ENCODE measurements at regions not wholly inside any gene's neighbourhood (a gene's known extent, or its start where the extent isn't known, plus 50 kb on each side); places are given as distances from the start of the nearest gene placed in this dataset.
A peak's percentile ranks its signal among the peaks of the same experiment; 100 is the strongest.

- no peaks in the 10 kb centered on the region for H3K9me3 ChIP-seq
- Mint-ChIP-seq H3K4me3 (no peak overlapping the region), H3K9me3 (no peaks in the 10 kb centered on the region), H3K27me3 (peaks cover 4 to 6% of the 10 kb centered on the region in 2 donors), H3K4me1 (peaks cover 0 to 3% (median 1%) of the 10 kb centered on the region in 3 donors), H3K27ac (no peak overlapping the region), H3K36me3 (no peaks in the 10 kb centered on the region)
- H3K36me3 ChIP-seq (ENCODE audit: control insufficient read depth in 2 of 2, extremely low read depth in 1 of 2, insufficient read depth in 1 of 2, low read length in 1 of 2) = no peaks in the 10 kb centered on the region
- ChIA-PET CTCF (interaction anchor here in 1 of 2 donors (0.5 kb wide), 1 partner anchor 29 kb away, joined by 3 read pairs; no protein-coding TSS in a partner anchor), POLR2A (no interaction called here)
- 85% methylated on average over 9 of the region's 14 CpGs for WGBS (ENCODE audit: insufficient coverage)
- ATAC-seq (replicated peaks in 1 of 4) = no peak
- no peak for DNase-seq
- H3K27me3 ChIP-seq (replicated peaks in 1 of 2; ENCODE audit: control insufficient read depth in 2 of 2, extremely low read depth in 1 of 2, insufficient read depth in 2 of 2, low read length in 1 of 2) = peaks cover 2 to 12% of the 10 kb centered on the region in 2 experiments
- H3K27ac ChIP-seq (ENCODE audit: low read length) = no peak overlapping the region
- no peak overlapping the region for H3K4me3 ChIP-seq (ENCODE audit: control insufficient read depth in 1 of 2, extremely low read depth in 1 of 2, low read length in 1 of 2)
- H3K4me1 ChIP-seq (ENCODE audit: control insufficient read depth in 1 of 2, extremely low read depth in 1 of 2, insufficient read depth in 2 of 2, low read length in 2 of 2) = no peaks in the 10 kb centered on the region
These were observed 209.4 kb upstream of the LRFN2 start for GRCh38 chr6:40796260-40797221.

- no peak overlapping the region for H3K4me3 Mint-ChIP-seq
- H3K27ac Mint-ChIP-seq = no peak overlapping the region
- 70% methylated on average over 2 of the region's 2 CpGs for WGBS (ENCODE audit: insufficient coverage)
- H3K9me3 Mint-ChIP-seq = no peaks in the 10 kb centered on the region
- peaks cover 0 to 12% of the 10 kb centered on the region in 2 experiments for H3K4me1 ChIP-seq (ENCODE audit: control insufficient read depth in 1 of 2, extremely low read depth in 1 of 2, insufficient read depth in 2 of 2, low read length in 2 of 2)
- no peaks in the 10 kb centered on the region for H3K9me3 ChIP-seq
- no peak overlapping the region for H3K27ac ChIP-seq (ENCODE audit: low read length)
- peaks cover 12 to 21% (median 14%) of the 10 kb centered on the region in 3 donors for H3K4me1 Mint-ChIP-seq
- CTCF ChIA-PET = no interaction called here
- DNase-seq (no peak), ATAC-seq (replicated peaks in 1 of 4) (no peak)
- no peak overlapping the region for H3K4me3 ChIP-seq (ENCODE audit: control insufficient read depth in 1 of 2, extremely low read depth in 1 of 2, low read length in 1 of 2)
- no peaks in the 10 kb centered on the region for H3K36me3 Mint-ChIP-seq
- POLR2A ChIA-PET = no interaction called here
- H3K27me3 ChIP-seq (replicated peaks in 1 of 2; ENCODE audit: control insufficient read depth in 2 of 2, extremely low read depth in 1 of 2, insufficient read depth in 2 of 2, low read length in 1 of 2) = peaks cover 2 to 12% of the 10 kb centered on the region in 2 experiments
- no peaks in the 10 kb centered on the region for H3K36me3 ChIP-seq (ENCODE audit: control insufficient read depth in 2 of 2, extremely low read depth in 1 of 2, insufficient read depth in 1 of 2, low read length in 1 of 2)
- peaks cover 4 to 6% of the 10 kb centered on the region in 2 donors for H3K27me3 Mint-ChIP-seq
These were observed 207.4 kb upstream of the LRFN2 start for GRCh38 chr6:40794586-40794985.

- no peak overlapping the region for H3K4me3 ChIP-seq (ENCODE audit: control insufficient read depth in 1 of 2, extremely low read depth in 1 of 2, low read length in 1 of 2)
- H3K4me1 Mint-ChIP-seq = peaks cover 31 to 42% (median 34%) of the 10 kb centered on the region in 3 donors
- ChIA-PET POLR2A (no interaction called here), CTCF (no interaction called here)
- no peak overlapping the region for H3K4me3 Mint-ChIP-seq
- no peak for ATAC-seq (replicated peaks in 1 of 4)
- no peaks in the 10 kb centered on the region for H3K9me3 ChIP-seq
- no peaks in the 10 kb centered on the region for H3K36me3 Mint-ChIP-seq
- H3K27me3 Mint-ChIP-seq = no peaks in the 10 kb centered on the region
- no peak overlapping the region for H3K27ac ChIP-seq (ENCODE audit: low read length)
- no peaks in the 10 kb centered on the region for H3K36me3 ChIP-seq (ENCODE audit: control insufficient read depth in 2 of 2, extremely low read depth in 1 of 2, insufficient read depth in 1 of 2, low read length in 1 of 2)
- H3K27ac Mint-ChIP-seq = no peak overlapping the region
- no peak for DNase-seq
- WGBS (ENCODE audit: insufficient coverage) = no CpG with 5 or more reads among the region's 2 CpGs
- no peaks in the 10 kb centered on the region for H3K9me3 Mint-ChIP-seq
- peaks cover 2 to 9% of the 10 kb centered on the region in 2 experiments for H3K27me3 ChIP-seq (replicated peaks in 1 of 2; ENCODE audit: control insufficient read depth in 2 of 2, extremely low read depth in 1 of 2, insufficient read depth in 2 of 2, low read length in 1 of 2)
- H3K4me1 ChIP-seq (ENCODE audit: control insufficient read depth in 1 of 2, extremely low read depth in 1 of 2, insufficient read depth in 2 of 2, low read length in 2 of 2) = peaks cover 4 to 26% of the 10 kb centered on the region in 2 experiments
These were observed 205.0 kb upstream of the LRFN2 start for GRCh38 chr6:40792183-40792582.

GRCh38 chr6:40791004-40791403 is 203.8 kb upstream of the LRFN2 start:
- no peak overlapping the region for H3K4me3 ChIP-seq (ENCODE audit: control insufficient read depth in 1 of 2, extremely low read depth in 1 of 2, low read length in 1 of 2)
- no peak for ATAC-seq (replicated peaks in 1 of 4)
- H3K27me3 Mint-ChIP-seq = no peaks in the 10 kb centered on the region
- no peaks in the 10 kb centered on the region for H3K36me3 Mint-ChIP-seq
- no peak overlapping the region for H3K4me3 Mint-ChIP-seq
- H3K27ac ChIP-seq (ENCODE audit: low read length) = no peak overlapping the region
- CTCF ChIA-PET = interaction anchor here in 1 of 2 donors (0.8 kb wide), 1 partner anchor 123 kb away, joined by 3 read pairs; no protein-coding TSS in a partner anchor
- POLR2A ChIA-PET = no interaction called here
- peaks cover 31 to 42% (median 34%) of the 10 kb centered on the region in 3 donors for H3K4me1 Mint-ChIP-seq
- no peaks in the 10 kb centered on the region for H3K36me3 ChIP-seq (ENCODE audit: control insufficient read depth in 2 of 2, extremely low read depth in 1 of 2, insufficient read depth in 1 of 2, low read length in 1 of 2)
- peaks cover 0 to 2% of the 10 kb centered on the region in 2 experiments for H3K27me3 ChIP-seq (replicated peaks in 1 of 2; ENCODE audit: control insufficient read depth in 2 of 2, extremely low read depth in 1 of 2, insufficient read depth in 2 of 2, low read length in 1 of 2)
- peak in 1 of 35 experiments; percentile 6 for DNase-seq
- no peak overlapping the region for H3K27ac Mint-ChIP-seq
- no peaks in the 10 kb centered on the region for H3K9me3 Mint-ChIP-seq
- 50% methylated on average over 2 of the region's 4 CpGs for WGBS (ENCODE audit: insufficient coverage)
- no peaks in the 10 kb centered on the region for H3K9me3 ChIP-seq
- peaks cover 4 to 26% of the 10 kb centered on the region in 2 experiments for H3K4me1 ChIP-seq (ENCODE audit: control insufficient read depth in 1 of 2, extremely low read depth in 1 of 2, insufficient read depth in 2 of 2, low read length in 2 of 2)

- H3K27ac Mint-ChIP-seq = peak overlapping the region; percentile 89 to 91
- Histone ChIP-seq H3K27ac (ENCODE audit: low read length) (peak overlapping the region; percentile 82), H3K4me1 (ENCODE audit: control insufficient read depth in 1 of 2, extremely low read depth in 1 of 2, insufficient read depth in 2 of 2, low read length in 2 of 2) (peaks cover 4 to 26% of the 10 kb centered on the region in 2 experiments), H3K4me3 (ENCODE audit: control insufficient read depth in 1 of 2, extremely low read depth in 1 of 2, low read length in 1 of 2) (no peak overlapping the region), H3K9me3 (no peaks in the 10 kb centered on the region), H3K36me3 (ENCODE audit: control insufficient read depth in 2 of 2, extremely low read depth in 1 of 2, insufficient read depth in 1 of 2, low read length in 1 of 2) (no peaks in the 10 kb centered on the region), H3K27me3 (replicated peaks in 1 of 2; ENCODE audit: control insufficient read depth in 2 of 2, extremely low read depth in 1 of 2, insufficient read depth in 2 of 2, low read length in 1 of 2) (peaks cover 0 to 2% of the 10 kb centered on the region in 2 experiments)
- H3K9me3 Mint-ChIP-seq = no peaks in the 10 kb centered on the region
- H3K27me3 Mint-ChIP-seq = no peaks in the 10 kb centered on the region
- H3K4me3 Mint-ChIP-seq = peak overlapping the region in 1 of 3 donors; percentile 55
- peak; percentile 55 to 94 (median 82) for ATAC-seq (replicated peaks in 1 of 4)
- ChIA-PET POLR2A (no interaction called here), CTCF (interaction anchor here in 1 of 2 donors (0.5 kb wide), 1 partner anchor 394 kb away, joined by 3 read pairs; no protein-coding TSS in a partner anchor)
- peaks cover 31 to 42% (median 34%) of the 10 kb centered on the region in 3 donors for H3K4me1 Mint-ChIP-seq
- H3K36me3 Mint-ChIP-seq = no peaks in the 10 kb centered on the region
- WGBS (ENCODE audit: insufficient coverage) = 22% methylated on average over 7 of the region's 11 CpGs
- DNase-seq = peak in 34 of 35 experiments; percentile 8 to 74 (median 47)
These were observed 201.8 kb upstream of the LRFN2 start for GRCh38 chr6:40788661-40789655.

- no peak overlapping the region for H3K4me3 ChIP-seq (ENCODE audit: control insufficient read depth in 1 of 2, extremely low read depth in 1 of 2, low read length in 1 of 2)
- no peaks in the 10 kb centered on the region for H3K9me3 Mint-ChIP-seq
- POLR2A ChIA-PET = no interaction called here
- CTCF ChIA-PET = no interaction called here
- H3K27ac Mint-ChIP-seq = no peak overlapping the region
- no peak overlapping the region for H3K4me3 Mint-ChIP-seq
- no peaks in the 10 kb centered on the region for H3K4me1 Mint-ChIP-seq
- H3K9me3 ChIP-seq = no peaks in the 10 kb centered on the region
- no peaks in the 10 kb centered on the region for H3K36me3 Mint-ChIP-seq
- 84% methylated on average over 3 of the region's 3 CpGs for WGBS (ENCODE audit: insufficient coverage)
- H3K27me3 Mint-ChIP-seq = peaks cover 2 to 6% of the 10 kb centered on the region in 2 donors
- no peaks in the 10 kb centered on the region for H3K4me1 ChIP-seq (ENCODE audit: control insufficient read depth in 1 of 2, extremely low read depth in 1 of 2, insufficient read depth in 2 of 2, low read length in 2 of 2)
- ATAC-seq (replicated peaks in 1 of 4) = no peak
- H3K27ac ChIP-seq (ENCODE audit: low read length) = no peak overlapping the region
- H3K36me3 ChIP-seq (ENCODE audit: control insufficient read depth in 2 of 2, extremely low read depth in 1 of 2, insufficient read depth in 1 of 2, low read length in 1 of 2) = no peaks in the 10 kb centered on the region
- peaks cover 0 to 11% of the 10 kb centered on the region in 2 experiments for H3K27me3 ChIP-seq (replicated peaks in 1 of 2; ENCODE audit: control insufficient read depth in 2 of 2, extremely low read depth in 1 of 2, insufficient read depth in 2 of 2, low read length in 1 of 2)
- DNase-seq = no peak
These were observed 195.2 kb upstream of the LRFN2 start for GRCh38 chr6:40782355-40782754.
